Ovary (tissue), 7 donors: ENCODE measurements at regions not wholly inside any gene's neighbourhood (a gene's known extent, or its start where the extent isn't known, plus 50 kb on each side); places are given as distances from the start of the nearest gene placed in this dataset.
"Not testable (repeated sequence)": the region's sequence is repeated elsewhere in the genome, so short reads cannot be mapped to it uniquely, and the experiment has no call there.

Experiments used
- DNase-seq, 5 donors: peaks; one replicate each; pipeline ENCODE4 v3.0.0-alpha.2; 2019 to 2020
- H3K27ac ChIP-seq, 2 donors: fragments of 200-600 bp; one replicate each; pipeline versions ENCODE4 v1.5.1 to v1.8.0; 2019 to 2022
- H3K27me3 ChIP-seq: fragments of 200-600 bp; one replicate; pipeline ENCODE4 v1.8.0; 2022
- H3K36me3 ChIP-seq: fragments of 200-600 bp; sonication (generic); one replicate; pipeline ENCODE4 v1.5.1; 2019
- H3K4me1 ChIP-seq: one replicate; pipeline ENCODE4 v1.8.1; 2013; ENCODE audit warnings: mild to moderate bottlenecking, moderate library complexity; ENCODE audit not compliant: insufficient read depth
- H3K4me3 ChIP-seq: fragments of 200-600 bp; sonication (generic); one replicate; pipeline ENCODE4 v1.5.1; 2017
- H3K9me3 ChIP-seq, 2 donors: fragments of 200-600 bp in 1 of 2; sonication (generic) in 1 of 2; one replicate each; pipeline versions ENCODE4 v1.5.1 to v1.8.1; 2013 to 2019; ENCODE audit warnings: mild to moderate bottlenecking in 1 of 2, moderate library complexity in 1 of 2
- EP300 ChIP-seq: sonication (generic); formaldehyde crosslinking; IDR thresholded peaks from one replicate; pipeline ENCODE4 v1.6.1; 2017; ENCODE audit warnings: antibody characterized with exemption
- POLR2A ChIP-seq: fragments of 450-650 bp; IDR thresholded peaks from one replicate; pipeline ENCODE4 v1.6.1; 2017; ENCODE audit warnings: antibody characterized with exemption, mild to moderate bottlenecking, moderate library complexity
- WGBS, 3 donors: extraction: QIAGEN DNeasy Blood & Tissue Kit in 1 of 3; methylation state at CpG; one replicate each; pipeline versions ENCODE4 v1.1.5 to v1.1.7; 2013 to 2017; 5-methylcytosine and 5-hydroxymethylcytosine counted together
- intact Hi-C, 4 donors: fragments of 100-400 bp; cut with DNase I; formaldehyde crosslinking; loops; one replicate each; pipeline versions ENCODE4 v1.11.0 to v1.15.1; 2022 to 2023
- TF ChIP-seq, protein P1 (sequence below), 3 donors: fragments of 450-650 bp in 2 of 3; fragments of 200-600 bp in 1 of 3; IDR thresholded peaks; one replicate each; pipeline versions ENCODE4 v1.5.1 to v1.8.0; 2016 to 2022; ENCODE audit warnings: antibody characterized with exemption in 3 of 3, mild to moderate bottlenecking in 1 of 3
- donor health status: DM: no; HTN: no; CAD: no; lungs with moderate emphysema.
- donor health status: DM: no; HTN: no; CAD: no.
- donor health status: Bipolar disorder and iron deficiency.
- donor health status: DM: no; HTN: no; CAD: no.
- donor health status: DM: yes; HTN: yes; CAD: no.

DNA sequence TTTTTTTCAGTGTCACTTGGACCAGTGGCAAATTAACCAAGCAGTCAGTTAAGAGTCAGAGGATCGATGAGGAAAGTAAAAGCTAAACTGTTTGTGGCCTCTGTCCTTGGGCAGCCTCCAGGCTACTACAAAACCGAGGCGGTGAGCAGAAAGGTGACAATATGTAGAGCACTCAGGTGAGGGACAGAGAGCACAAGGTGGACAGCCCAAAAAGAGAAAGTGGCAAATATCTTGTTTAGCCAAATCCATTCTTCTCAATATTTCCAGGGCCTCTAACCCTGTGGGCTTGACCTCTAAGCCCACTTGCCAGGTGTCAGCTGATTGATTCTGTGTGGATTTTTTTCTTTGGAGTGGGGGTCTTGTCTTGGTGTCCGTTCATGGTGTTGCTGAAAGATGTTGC lies 4202.2 kb upstream of the OR11H1 start:
- TF ChIP-seq POLR2A (no peak), EP300 (no peak)
- TF ChIP-seq, protein P1, sequence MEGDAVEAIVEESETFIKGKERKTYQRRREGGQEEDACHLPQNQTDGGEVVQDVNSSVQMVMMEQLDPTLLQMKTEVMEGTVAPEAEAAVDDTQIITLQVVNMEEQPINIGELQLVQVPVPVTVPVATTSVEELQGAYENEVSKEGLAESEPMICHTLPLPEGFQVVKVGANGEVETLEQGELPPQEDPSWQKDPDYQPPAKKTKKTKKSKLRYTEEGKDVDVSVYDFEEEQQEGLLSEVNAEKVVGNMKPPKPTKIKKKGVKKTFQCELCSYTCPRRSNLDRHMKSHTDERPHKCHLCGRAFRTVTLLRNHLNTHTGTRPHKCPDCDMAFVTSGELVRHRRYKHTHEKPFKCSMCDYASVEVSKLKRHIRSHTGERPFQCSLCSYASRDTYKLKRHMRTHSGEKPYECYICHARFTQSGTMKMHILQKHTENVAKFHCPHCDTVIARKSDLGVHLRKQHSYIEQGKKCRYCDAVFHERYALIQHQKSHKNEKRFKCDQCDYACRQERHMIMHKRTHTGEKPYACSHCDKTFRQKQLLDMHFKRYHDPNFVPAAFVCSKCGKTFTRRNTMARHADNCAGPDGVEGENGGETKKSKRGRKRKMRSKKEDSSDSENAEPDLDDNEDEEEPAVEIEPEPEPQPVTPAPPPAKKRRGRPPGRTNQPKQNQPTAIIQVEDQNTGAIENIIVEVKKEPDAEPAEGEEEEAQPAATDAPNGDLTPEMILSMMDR (IDR thresholded peaks at IDR 0.05) = no peak
- Histone ChIP-seq H3K27ac (no peak overlapping the region), H3K4me3 (no peak overlapping the region), H3K27me3 (no peaks in the 10 kb centered on the region), H3K9me3 (no peaks in the 10 kb centered on the region), H3K4me1 (no peaks in the 10 kb centered on the region), H3K36me3 (no peaks in the 10 kb centered on the region)
- intact Hi-C loops = no loop called here
- WGBS, 3 donors = 50 to 55% (median 51%) methylated on average over 4 of the region's 4 CpGs
- no peak for DNase-seq

DNA sequence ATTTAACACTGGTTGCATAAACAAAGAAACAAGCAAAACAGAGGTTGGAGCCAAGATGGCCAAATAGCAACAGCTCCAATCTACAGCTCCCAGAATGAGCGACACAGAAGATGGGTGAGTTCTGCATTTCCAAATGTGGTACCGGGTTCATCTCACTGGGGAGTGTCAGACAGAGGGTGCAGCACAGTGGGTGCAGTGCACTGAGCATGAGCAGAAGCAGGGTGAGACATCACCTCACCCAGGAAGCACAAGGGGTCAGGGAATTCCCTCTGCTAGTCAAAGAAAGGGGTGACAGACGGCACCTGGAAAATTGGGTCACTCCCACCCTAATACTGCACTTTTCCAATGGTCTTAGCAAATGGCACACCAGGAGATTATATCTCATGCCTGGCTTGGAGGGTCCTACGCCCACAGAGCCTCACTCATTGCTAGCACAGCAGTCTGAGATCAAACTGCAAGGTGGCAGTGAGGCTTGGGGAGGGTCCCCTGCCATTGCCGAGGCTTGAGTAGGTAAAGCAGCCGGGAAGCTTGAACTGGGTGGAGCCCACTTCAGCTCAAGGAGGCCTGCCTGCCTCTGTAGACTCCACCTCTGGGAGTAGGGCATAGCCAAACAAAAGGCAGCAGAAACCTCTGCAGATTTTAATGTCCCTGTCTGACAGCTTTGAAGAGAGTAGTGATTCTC lies 4186.5 kb upstream of the OR11H1 start:
- WGBS, 3 donors = 52 to 58% (median 52%) methylated on average over 6 of the region's 6 CpGs
- intact Hi-C loops, H3K36me3 ChIP-seq, DNase-seq, H3K9me3 ChIP-seq, H3K4me1 ChIP-seq, H3K4me3 ChIP-seq, H3K27ac ChIP-seq, H3K27me3 ChIP-seq: not testable (repeated sequence)

DNA sequence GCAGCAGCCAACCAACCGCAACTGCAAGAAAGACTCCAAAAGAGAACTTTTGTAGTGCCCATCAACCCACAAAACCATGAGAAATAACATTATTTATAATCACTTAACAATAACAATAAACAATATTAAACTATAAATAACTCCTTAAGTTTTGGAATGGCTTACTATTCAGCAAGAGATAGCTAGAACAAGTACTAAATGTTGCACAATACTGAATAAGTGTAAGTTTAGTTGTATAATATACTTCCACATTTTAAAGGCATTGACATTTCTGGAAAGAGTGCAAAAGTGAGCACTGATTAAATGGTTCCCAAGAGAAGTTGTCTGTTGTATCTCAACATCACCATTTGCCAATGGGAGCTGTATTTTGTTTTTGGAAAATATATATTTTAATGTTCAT lies 4176.8 kb upstream of the OR11H1 start:
- H3K4me3 ChIP-seq, H3K36me3 ChIP-seq, intact Hi-C loops, H3K4me1 ChIP-seq, DNase-seq, H3K27me3 ChIP-seq, H3K9me3 ChIP-seq, H3K27ac ChIP-seq: not testable (repeated sequence)
- 29 to 49% (median 37%) methylated on average over 1 of the region's 1 CpG for WGBS, 3 donors

DNA sequence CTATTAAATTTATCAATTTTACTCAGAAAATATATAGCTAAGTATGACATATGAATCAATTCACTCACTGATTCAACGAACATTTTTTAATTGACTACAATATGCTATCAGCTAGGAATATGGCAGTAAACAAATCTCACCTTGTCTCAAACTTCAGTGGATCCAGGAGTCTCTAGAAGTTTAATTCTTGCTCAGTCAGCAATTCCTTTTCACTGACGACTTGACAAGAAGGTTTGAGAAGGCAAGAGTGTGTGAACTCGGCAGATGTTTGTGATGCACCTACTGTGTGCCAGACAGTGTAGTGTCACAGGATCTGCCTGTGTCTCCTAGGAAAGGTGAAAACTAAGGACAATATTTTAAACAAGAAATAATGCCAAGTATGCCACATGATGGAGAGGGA lies 4175.7 kb upstream of the OR11H1 start:
- WGBS, 3 donors = 45 to 56% (median 55%) methylated on average over 3 of the region's 3 CpGs
- not testable (repeated sequence) for H3K27ac ChIP-seq, H3K9me3 ChIP-seq

DNA sequence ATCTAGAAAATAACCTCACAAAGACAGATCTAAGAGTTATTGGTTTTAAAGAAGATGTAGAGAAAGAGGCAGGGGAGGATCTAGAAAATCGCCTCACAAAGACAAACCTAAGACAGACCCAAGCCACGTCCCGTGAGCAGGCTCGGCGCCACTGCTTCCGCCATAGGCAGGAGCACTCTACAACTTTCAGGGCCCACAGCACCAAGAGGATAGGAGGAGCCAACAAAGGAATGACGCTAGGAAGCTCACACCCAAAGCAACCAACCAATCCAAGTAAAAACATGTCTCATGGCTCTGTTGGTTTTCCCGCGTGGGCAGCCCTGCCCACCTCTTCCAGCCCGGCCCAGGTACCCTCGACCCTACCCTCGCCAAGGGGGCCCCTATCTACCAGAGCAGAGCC lies 4167.4 kb upstream of the OR11H1 start:
- Histone ChIP-seq H3K27ac (no peak overlapping the region), H3K9me3 (no peaks in the 10 kb centered on the region), H3K4me3 (no peak overlapping the region), H3K36me3 (no peaks in the 10 kb centered on the region), H3K4me1 (no peaks in the 10 kb centered on the region), H3K27me3 (no peaks in the 10 kb centered on the region)
- WGBS, 3 donors = 58 to 66% (median 61%) methylated on average over 12 of the region's 12 CpGs
- TF ChIP-seq, protein P1 (IDR thresholded peaks at IDR 0.05) = no peak
- no peak for TF ChIP-seq EP300
- TF ChIP-seq POLR2A = no peak
- intact Hi-C loops = no loop called here
- no peak for DNase-seq

More for the DNA sequence above, 4175.7 kb upstream of the OR11H1 start:
- H3K36me3 ChIP-seq, H3K4me1 ChIP-seq, intact Hi-C loops, H3K27me3 ChIP-seq, H3K4me3 ChIP-seq, DNase-seq: not testable (repeated sequence)

DNA sequence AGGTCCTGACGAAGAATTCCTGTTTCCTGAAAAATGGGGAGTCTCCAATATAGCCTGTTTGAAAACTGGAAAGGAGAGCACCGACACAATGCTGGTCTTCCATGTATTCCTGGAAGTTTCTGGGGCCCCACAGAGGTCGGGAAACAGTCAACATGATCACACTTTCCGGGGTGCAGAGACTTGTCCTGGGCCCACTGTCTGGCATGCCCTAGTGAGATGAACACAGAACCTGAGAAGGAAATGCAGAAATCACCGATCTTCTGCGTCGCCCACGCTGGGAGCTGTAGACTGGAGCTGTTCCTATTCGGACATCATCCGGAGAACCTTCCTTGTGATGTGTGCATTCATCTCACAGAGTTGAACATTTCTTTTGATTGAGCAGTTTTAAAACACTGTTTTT lies 4166.5 kb upstream of the OR11H1 start:
- H3K9me3 ChIP-seq, DNase-seq, H3K4me1 ChIP-seq, intact Hi-C loops, H3K27ac ChIP-seq, H3K27me3 ChIP-seq, H3K4me3 ChIP-seq, H3K36me3 ChIP-seq: not testable (repeated sequence)
- WGBS, 3 donors = 67 to 75% (median 70%) methylated on average over 10 of the region's 10 CpGs

DNA sequence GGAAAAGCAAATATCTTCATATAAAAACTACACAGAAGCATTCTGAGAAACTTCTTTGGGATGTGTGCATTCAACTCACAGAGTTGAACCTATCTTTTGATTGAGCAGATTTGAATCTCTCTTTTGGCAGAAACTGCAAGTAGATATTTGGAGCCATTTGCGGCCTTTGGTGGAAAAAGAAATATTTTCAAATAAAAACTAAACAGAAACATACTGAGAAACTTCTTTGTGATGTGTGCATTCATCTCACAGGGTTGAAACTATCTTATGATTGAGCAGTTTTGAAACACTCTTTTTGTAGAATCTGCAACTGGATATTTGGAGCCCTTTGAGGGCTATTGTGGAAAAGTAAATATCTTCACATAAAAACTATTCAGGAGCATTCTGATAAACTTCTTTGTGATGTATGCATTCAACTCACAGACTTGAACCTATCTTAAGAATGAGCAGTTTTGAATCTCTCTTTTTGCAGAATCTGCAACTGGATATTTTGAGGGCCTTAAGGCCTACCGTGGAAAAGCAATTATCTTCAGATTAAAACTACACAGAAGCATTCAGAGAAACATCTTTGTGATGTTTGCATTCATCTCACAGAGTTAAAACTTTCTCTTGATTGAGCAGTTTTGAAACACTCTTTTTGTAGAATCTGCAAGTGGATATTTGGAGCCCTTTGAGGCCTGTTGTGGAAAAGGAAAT lies 4158.2 kb upstream of the OR11H1 start:
- H3K9me3 ChIP-seq, H3K4me3 ChIP-seq, H3K27me3 ChIP-seq, intact Hi-C loops, H3K4me1 ChIP-seq, H3K36me3 ChIP-seq, DNase-seq, H3K27ac ChIP-seq: not testable (repeated sequence)
- WGBS, 3 donors = 51 to 71% (median 56%) methylated on average over 1 to 2 of the region's 2 CpGs

DNA sequence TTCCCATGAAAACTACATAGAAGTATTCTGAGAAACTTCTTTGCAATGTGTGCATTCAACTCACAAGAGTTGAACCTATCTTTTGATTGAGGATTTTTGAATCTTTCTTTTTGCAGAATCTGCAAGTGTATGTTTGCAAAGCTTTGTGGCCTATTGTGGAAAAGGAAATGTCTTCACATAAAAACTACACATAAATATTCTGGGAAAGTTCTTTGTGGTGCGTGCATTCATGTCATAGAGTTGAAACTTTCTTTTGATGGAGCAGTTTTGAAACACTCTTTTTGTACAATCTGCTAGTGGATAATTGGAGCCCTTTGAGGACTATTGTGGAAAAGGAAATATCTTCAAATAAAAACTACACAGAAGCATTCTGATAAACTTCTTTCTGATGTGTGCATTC lies 4157.7 kb upstream of the OR11H1 start:
- H3K27ac ChIP-seq, H3K36me3 ChIP-seq, intact Hi-C loops, H3K4me3 ChIP-seq, H3K9me3 ChIP-seq, DNase-seq, H3K27me3 ChIP-seq, H3K4me1 ChIP-seq: not testable (repeated sequence)
- WGBS, 3 donors = no CpG with 5 or more reads among the region's 1 CpG
